Heart right ventricle (tissue), 16 donors: ENCODE measurements at regions not wholly inside any gene's neighbourhood (a gene's known extent, or its start where the extent isn't known, plus 50 kb on each side); places are given as distances from the start of the nearest gene placed in this dataset.

Experiments
- ATAC-seq, 8 donors: fragments of 200-7000 bp; cut with Tn5 transposase; one replicate each; pipeline ENCODE4 v1.9.1; 2020; ENCODE audit warnings: mild to moderate bottlenecking in 8 of 8, moderate library complexity in 8 of 8, moderate number of reproducible peaks in 1 of 8
- DNase-seq, 2 donors: peaks; one replicate each; pipeline ENCODE4 v3.0.0-alpha.2; 2020
- H3K27ac ChIP-seq, 10 donors: fragments of 200-600 bp; sonication (generic) in 2 of 10; one replicate each; pipeline versions ENCODE4 v1.5.0 to v1.8.0; 2020 to 2022; ENCODE audit warnings: mild to moderate bottlenecking in 3 of 10
- H3K27me3 ChIP-seq, 7 donors: fragments of 200-600 bp; one replicate each; pipeline ENCODE4 v1.8.0; 2021 to 2022; ENCODE audit warnings: mild to moderate bottlenecking in 2 of 7
- H3K36me3 ChIP-seq, 9 donors: fragments of 200-600 bp; sonication (generic) in 1 of 9; one replicate each; pipeline versions ENCODE4 v1.5.0 to v1.8.0; 2020 to 2022; ENCODE audit warnings: mild to moderate bottlenecking in 2 of 9
- H3K4me1 ChIP-seq, 9 donors: fragments of 200-600 bp; sonication (generic) in 1 of 9; one replicate each; pipeline versions ENCODE4 v1.5.0 to v1.8.0; 2020 to 2022; ENCODE audit warnings: mild to moderate bottlenecking in 4 of 9
- H3K4me3 ChIP-seq, 10 donors: fragments of 200-600 bp; sonication (generic) in 2 of 10; one replicate each; pipeline versions ENCODE4 v1.5.0 to v1.8.0; 2020 to 2022; ENCODE audit warnings: mild to moderate bottlenecking in 7 of 10, moderate library complexity in 2 of 10
- H3K9me3 ChIP-seq, 11 donors: fragments of 200-600 bp in 10 of 11; sonication (generic) in 2 of 11; one replicate each; pipeline versions ENCODE4 v1.5.0 to v1.8.0; 2013 to 2022; ENCODE audit warnings: mild to moderate bottlenecking in 2 of 11, control low read depth in 1 of 11, moderate library complexity in 1 of 11
- WGBS, 2 donors: extraction: QIAGEN DNeasy Blood & Tissue Kit; methylation state at CpG; one replicate each; pipeline ENCODE4 v1.1.7; 2013; ENCODE audit warnings: inconsistent platforms in 1 of 2; 5-methylcytosine and 5-hydroxymethylcytosine counted together
- intact Hi-C, 10 donors: fragments of 100-400 bp; cut with DNase I; formaldehyde crosslinking; loops; one replicate each; pipeline versions ENCODE4 v1.11.1 to v1.14.2; 2022
- TF ChIP-seq, protein P1 (sequence below), 9 donors: fragments of 200-600 bp; sonication (generic) in 2 of 9; IDR thresholded peaks; one replicate each; pipeline versions ENCODE4 v1.5.0 to v1.8.0; 2021 to 2022; ENCODE audit warnings: antibody characterized with exemption in 9 of 9, mild to moderate bottlenecking in 5 of 9, moderate library complexity in 1 of 9
- donor health status: Arrhythmogenic right ventricular cardiomyopathy.
- donor health status: ischemic (EF 13 %, LVEDD 7.1; RV severe dilation, severe dysfunction).
- donor health status: healthy with polysubstance abuse.
- donor health status: DM: no; HTN: yes; CAD: no.
- donor health status: DM: no; HTN: no; CAD: no.
- donor health status: ischemic (EF 25% LVEDD 6.9; RV normal size, moderate dysfunction).
- donor health status: ischemic (EF 25% LVEDD 5.7; RV mildly dilated, moderate dysfunction).
- donor health status: healthy.
- donor health status: DM: yes; HTN: yes; CAD: no.
- donor health status: Ischemic cardiomyopathy.
- donor health status: ischemic (EF 35%, LVEDD 5.7; RV mildly dilated, moderate dysfunction).
- donor health status: nonischemic (EF 11% LVEDD 7.7; RV severe dilation, severe dysfunction).
- donor health status: DM: yes; HTN: yes; CAD: no.
- donor health status: PGD.
- donor health status: ischemic (EF 29% LVEDD 5.4; RV normal size, mild dysfunction).
- donor health status: nonischemic (EF 23%, LVEDD 6.1; RV moderate dilation, normal function).

DNA sequence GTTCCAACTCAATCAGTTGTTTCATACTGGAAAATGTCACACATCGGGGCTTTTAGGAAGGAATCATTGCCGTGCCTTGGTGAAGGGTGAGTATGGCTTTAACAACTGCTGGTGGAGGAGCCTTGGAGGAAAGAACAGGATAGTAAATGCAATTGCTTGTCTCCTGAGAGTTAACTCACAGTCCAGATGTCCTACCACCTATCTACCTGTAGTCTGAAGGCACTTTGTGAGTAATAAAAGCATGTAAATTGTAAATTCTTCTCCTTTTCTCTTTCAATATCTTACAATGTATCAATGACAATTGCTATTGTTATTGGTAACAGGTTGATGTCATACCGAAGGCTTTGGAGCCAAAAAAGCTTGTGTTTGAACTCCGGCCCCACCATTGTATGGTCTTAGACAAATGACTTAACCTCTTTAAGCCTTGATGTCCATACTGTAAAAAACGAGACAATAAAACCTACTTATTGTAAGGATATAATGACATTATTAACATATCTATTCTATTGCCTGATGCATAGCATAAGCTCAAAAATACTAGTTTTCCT lies 397.4 kb downstream of the ADAMTS20 start:
- TF ChIP-seq, protein P1, sequence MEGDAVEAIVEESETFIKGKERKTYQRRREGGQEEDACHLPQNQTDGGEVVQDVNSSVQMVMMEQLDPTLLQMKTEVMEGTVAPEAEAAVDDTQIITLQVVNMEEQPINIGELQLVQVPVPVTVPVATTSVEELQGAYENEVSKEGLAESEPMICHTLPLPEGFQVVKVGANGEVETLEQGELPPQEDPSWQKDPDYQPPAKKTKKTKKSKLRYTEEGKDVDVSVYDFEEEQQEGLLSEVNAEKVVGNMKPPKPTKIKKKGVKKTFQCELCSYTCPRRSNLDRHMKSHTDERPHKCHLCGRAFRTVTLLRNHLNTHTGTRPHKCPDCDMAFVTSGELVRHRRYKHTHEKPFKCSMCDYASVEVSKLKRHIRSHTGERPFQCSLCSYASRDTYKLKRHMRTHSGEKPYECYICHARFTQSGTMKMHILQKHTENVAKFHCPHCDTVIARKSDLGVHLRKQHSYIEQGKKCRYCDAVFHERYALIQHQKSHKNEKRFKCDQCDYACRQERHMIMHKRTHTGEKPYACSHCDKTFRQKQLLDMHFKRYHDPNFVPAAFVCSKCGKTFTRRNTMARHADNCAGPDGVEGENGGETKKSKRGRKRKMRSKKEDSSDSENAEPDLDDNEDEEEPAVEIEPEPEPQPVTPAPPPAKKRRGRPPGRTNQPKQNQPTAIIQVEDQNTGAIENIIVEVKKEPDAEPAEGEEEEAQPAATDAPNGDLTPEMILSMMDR (IDR thresholded peaks at IDR 0.05), result no peak
- Histone ChIP-seq H3K27me3 (no peaks in the 10 kb centered on the region), H3K9me3 (no peaks in the 10 kb centered on the region), H3K4me1 (no peaks in the 10 kb centered on the region), H3K4me3 (no peak overlapping the region), H3K27ac (no peak overlapping the region), H3K36me3 (no peaks in the 10 kb centered on the region)
- DNase-seq (no peak), ATAC-seq (no peak)
- intact Hi-C loops, result no loop called here
- 80 to 89% methylated on average over 5 of the region's 5 CpGs for WGBS, 2 donors

DNA sequence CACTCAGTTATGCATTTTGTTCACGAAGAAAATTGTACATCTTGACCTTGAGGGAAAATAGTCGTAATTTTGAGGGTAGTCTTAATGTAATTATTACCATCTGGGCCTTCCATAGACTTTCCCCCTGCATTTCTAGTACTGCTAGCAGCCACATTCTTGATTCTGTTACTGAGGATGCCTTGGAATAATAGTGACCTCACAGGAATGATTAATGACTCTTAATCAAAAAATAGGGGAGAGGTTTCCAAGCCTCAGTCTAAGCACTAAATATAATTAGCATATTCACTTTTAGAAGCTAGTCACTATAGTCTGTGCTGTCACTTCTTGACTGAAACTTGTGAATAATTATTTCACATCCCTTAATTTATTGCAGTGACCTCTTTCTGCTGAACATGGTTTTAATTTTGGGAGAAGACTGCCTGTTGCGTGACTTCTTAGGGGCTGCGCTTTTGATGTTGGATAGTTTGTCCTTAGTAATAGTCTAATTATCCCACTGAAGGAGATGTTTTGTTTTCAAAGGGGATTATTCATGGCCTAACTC lies 400.5 kb downstream of the ADAMTS20 start:
- no peak overlapping the region for H3K4me3 ChIP-seq
- ATAC-seq, result no peak
- H3K27ac ChIP-seq, result no peak overlapping the region
- H3K36me3 ChIP-seq, result no peaks in the 10 kb centered on the region
- H3K27me3 ChIP-seq, result no peaks in the 10 kb centered on the region
- no peaks in the 10 kb centered on the region for H3K4me1 ChIP-seq
- DNase-seq, result no peak
- no peaks in the 10 kb centered on the region for H3K9me3 ChIP-seq
- WGBS, 2 donors, result 83 to 85% methylated on average over 4 of the region's 4 CpGs
- intact Hi-C loops, result no loop called here
- TF ChIP-seq, protein P1 (IDR thresholded peaks at IDR 0.05), result no peak

DNA sequence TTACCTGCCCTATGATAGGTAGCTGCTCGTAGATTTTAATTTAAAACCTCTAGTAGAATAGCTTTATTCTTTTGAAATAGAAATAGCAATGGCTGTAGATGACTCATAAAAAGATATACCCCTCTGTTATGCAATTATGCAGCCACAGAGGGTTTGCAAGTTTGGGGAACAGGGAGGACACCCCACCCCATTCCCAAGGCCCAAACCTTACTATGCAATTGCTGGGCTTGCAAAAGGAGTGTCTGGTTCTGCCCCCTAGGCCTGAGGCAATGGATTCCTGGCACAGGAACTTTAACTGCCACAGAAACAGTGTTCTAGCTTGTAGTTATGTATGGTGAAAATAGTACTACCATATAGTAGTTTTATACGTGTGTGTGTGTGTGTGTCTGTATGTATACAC lies 403.3 kb downstream of the ADAMTS20 start:
- H3K9me3 ChIP-seq, result no peaks in the 10 kb centered on the region
- TF ChIP-seq, protein P1 (IDR thresholded peaks at IDR 0.05), result no peak
- no peak overlapping the region for H3K4me3 ChIP-seq
- no peaks in the 10 kb centered on the region for H3K27me3 ChIP-seq
- no peak overlapping the region for H3K27ac ChIP-seq
- 71 to 96% methylated on average over 2 of the region's 2 CpGs for WGBS, 2 donors
- intact Hi-C loops, result no loop called here
- no peaks in the 10 kb centered on the region for H3K36me3 ChIP-seq
- no peaks in the 10 kb centered on the region for H3K4me1 ChIP-seq
- DNase-seq (no peak), ATAC-seq (no peak)

DNA sequence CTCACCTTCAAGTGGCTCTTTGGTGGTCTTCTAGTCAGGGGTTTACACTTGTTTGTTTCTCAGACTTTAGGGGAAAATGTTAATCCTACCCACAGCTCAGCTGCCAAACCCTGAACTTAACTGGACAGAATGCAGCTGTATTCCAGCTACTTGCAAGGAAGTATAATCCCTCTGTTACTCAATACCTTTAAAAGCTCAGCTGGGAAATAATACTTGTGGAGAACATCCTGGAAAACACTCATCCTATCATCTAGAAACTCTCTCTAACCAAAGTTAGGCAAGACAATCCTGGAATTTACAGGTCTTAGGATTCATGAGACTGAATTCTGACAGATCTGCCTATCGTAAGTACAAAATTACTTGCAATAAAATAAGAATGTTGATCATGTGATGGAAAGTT lies 404.1 kb downstream of the ADAMTS20 start:
- H3K27me3 ChIP-seq, result no peaks in the 10 kb centered on the region
- 94 to 95% methylated on average over 1 of the region's 1 CpG for WGBS, 2 donors
- H3K27ac ChIP-seq, result no peak overlapping the region
- TF ChIP-seq, protein P1 (IDR thresholded peaks at IDR 0.05), result no peak
- ATAC-seq (no peak), DNase-seq (no peak)
- H3K4me3 ChIP-seq, result no peak overlapping the region
- no peaks in the 10 kb centered on the region for H3K9me3 ChIP-seq
- intact Hi-C loops, result no loop called here
- H3K36me3 ChIP-seq, result no peaks in the 10 kb centered on the region
- H3K4me1 ChIP-seq, result no peaks in the 10 kb centered on the region
